ENCODE measurements at regions not wholly inside any gene's neighbourhood (a gene's known extent, or its start where the extent isn't known, plus 50 kb on each side); places are given as distances from the start of the nearest gene placed in this dataset.

GRCh38 chr15:26234976-26235767 is 372.0 kb upstream of the ATP10A start:
- TF ChIP-seq EZH2 (IDR thresholded peaks at IDR 0.05; ENCODE audit: low read depth) (no peak), CTCF (conservative IDR thresholded peaks at IDR 0.05) (no peak)
- Histone ChIP-seq H3K4me3 (no peak overlapping the region), H3K79me2 (ENCODE audit: low read depth) (no peaks in the 10 kb centered on the region), H3F3A (ENCODE audit: insufficient read depth, low read depth) (no peaks in the 10 kb centered on the region), H3K36me3 (ENCODE audit: low read depth) (no peaks in the 10 kb centered on the region), H3K4me2 (no peak overlapping the region), H3K27ac (no peak overlapping the region), H3K9me2 (ENCODE audit: insufficient read depth) (no peaks in the 10 kb centered on the region), H3K27me3 (ENCODE audit: insufficient read depth, low read depth) (no peaks in the 10 kb centered on the region), H3K9me3 (ENCODE audit: insufficient read depth, low read depth) (no peaks in the 10 kb centered on the region), H3K4me1 (replicated peaks; ENCODE audit: insufficient read depth) (no peaks in the 10 kb centered on the region), H2AFZ (no peak overlapping the region), H4K20me1 (ENCODE audit: insufficient read depth) (no peaks in the 10 kb centered on the region)
- DNase-seq = no peak
- CTCF ChIA-PET = no interaction called here
- POLR2A ChIA-PET (ENCODE audit: unreplicated experiment) = no interaction called here
- BruUV-seq (replicated peaks) = no TSS peak
- intact Hi-C loops (cut with micrococcal nuclease; ENCODE audit: unreplicated experiment) = no loop called here

GRCh38 chr15:26232691-26233090 is 369.6 kb upstream of the ATP10A start:
- intact Hi-C loops (cut with micrococcal nuclease; ENCODE audit: unreplicated experiment) = no loop called here
- no peaks in the 10 kb centered on the region for H3K4me1 ChIP-seq (replicated peaks; ENCODE audit: insufficient read depth)
- H3K4me2 ChIP-seq = no peak overlapping the region
- H3K36me3 ChIP-seq (ENCODE audit: low read depth) = no peaks in the 10 kb centered on the region
- H3K79me2 ChIP-seq (ENCODE audit: low read depth) = no peaks in the 10 kb centered on the region
- no peak overlapping the region for H3K4me3 ChIP-seq
- ChIA-PET CTCF (no interaction called here), POLR2A (ENCODE audit: unreplicated experiment) (no interaction called here)
- H3K9me2 ChIP-seq (ENCODE audit: insufficient read depth) = no peaks in the 10 kb centered on the region
- TF ChIP-seq CTCF (conservative IDR thresholded peaks at IDR 0.05) (no peak), EZH2 (IDR thresholded peaks at IDR 0.05; ENCODE audit: low read depth) (no peak)
- no TSS peak for BruUV-seq (replicated peaks)
- H3K27ac ChIP-seq = no peak overlapping the region
- no peak for DNase-seq
- H2AFZ ChIP-seq = no peak overlapping the region
- H3K27me3 ChIP-seq (ENCODE audit: insufficient read depth, low read depth) = no peaks in the 10 kb centered on the region
- H4K20me1 ChIP-seq (ENCODE audit: insufficient read depth) = no peaks in the 10 kb centered on the region
- no peaks in the 10 kb centered on the region for H3K9me3 ChIP-seq (ENCODE audit: insufficient read depth, low read depth)
- no peaks in the 10 kb centered on the region for H3F3A ChIP-seq (ENCODE audit: insufficient read depth, low read depth)

- intact Hi-C loops (cut with micrococcal nuclease; ENCODE audit: unreplicated experiment) = no loop called here
- no peaks in the 10 kb centered on the region for H3K9me3 ChIP-seq (ENCODE audit: insufficient read depth, low read depth)
Observed at GRCh38 chr15:26231096-26231495, 368.0 kb upstream of the ATP10A start.

More at GRCh38 chr15:26231096-26231495, 368.0 kb upstream of the ATP10A start:
- H3K4me3 ChIP-seq = no peak overlapping the region
- no peaks in the 10 kb centered on the region for H3K79me2 ChIP-seq (ENCODE audit: low read depth)
- POLR2A ChIA-PET (ENCODE audit: unreplicated experiment) = no interaction called here
- no TSS peak for BruUV-seq (replicated peaks)
- H3K27me3 ChIP-seq (ENCODE audit: insufficient read depth, low read depth) = no peaks in the 10 kb centered on the region
- DNase-seq = no peak
- TF ChIP-seq EZH2 (IDR thresholded peaks at IDR 0.05; ENCODE audit: low read depth) (no peak), CTCF (conservative IDR thresholded peaks at IDR 0.05) (no peak)
- CTCF ChIA-PET = no interaction called here
- H3K4me1 ChIP-seq (replicated peaks; ENCODE audit: insufficient read depth) = no peaks in the 10 kb centered on the region
- H3K9me2 ChIP-seq (ENCODE audit: insufficient read depth) = no peaks in the 10 kb centered on the region
- H4K20me1 ChIP-seq (ENCODE audit: insufficient read depth) = no peaks in the 10 kb centered on the region
- no peaks in the 10 kb centered on the region for H3K36me3 ChIP-seq (ENCODE audit: low read depth)
- H3K27ac ChIP-seq = no peak overlapping the region
- H3K4me2 ChIP-seq = no peak overlapping the region
- no peak overlapping the region for H2AFZ ChIP-seq
- no peaks in the 10 kb centered on the region for H3F3A ChIP-seq (ENCODE audit: insufficient read depth, low read depth)

Measured in PC-9 (cell line).